ENCODE measurements at regions not wholly inside any gene's neighbourhood (a gene's known extent, or its start where the extent isn't known, plus 50 kb on each side); places are given as distances from the start of the nearest gene placed in this dataset.

DNA sequence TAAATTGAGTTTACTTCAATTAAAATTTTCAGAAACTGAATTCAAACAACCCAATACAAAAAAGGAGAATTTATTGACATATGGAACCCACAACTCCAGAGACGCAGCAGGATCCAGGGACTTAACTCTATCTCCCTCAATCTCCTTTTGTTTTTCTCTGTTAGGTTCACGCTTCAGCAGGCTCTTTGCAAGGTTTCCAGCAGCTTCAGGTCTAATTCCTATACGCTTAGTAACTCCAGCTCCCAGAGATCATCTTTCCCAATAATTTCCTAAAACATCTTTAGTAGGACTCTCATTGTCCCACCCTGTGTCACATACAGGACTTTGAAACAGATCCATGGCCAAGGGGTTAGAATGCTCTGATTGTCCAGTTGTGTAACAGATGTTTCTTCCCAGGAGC lies 175.2 kb downstream of the RMST start:
- Histone ChIP-seq H2BK15ac (ENCODE audit: low read depth, low read length) (no peak overlapping the region), H3K79me2 (ENCODE audit: insufficient read depth, low read length) (no peaks in the 10 kb centered on the region), H2AK5ac (ENCODE audit: insufficient read length, low read length) (no peak overlapping the region), H3K4me1 (ENCODE audit: insufficient read depth, low read length) (peaks cover 3% of the 10 kb centered on the region; the same call in 1 of the 2 replicates), H2BK120ac (ENCODE audit: low read depth, low read length, poor library complexity, severe bottlenecking) (no peak overlapping the region), H2BK12ac (ENCODE audit: insufficient read length, low read depth, low read length) (no peak overlapping the region), H3K9ac (ENCODE audit: extremely low read depth, insufficient read length, low read length) (no peak overlapping the region), H4K91ac (ENCODE audit: insufficient read length, low read depth, low read length) (no peak overlapping the region), H4K8ac (replicated peaks; ENCODE audit: insufficient read length, low read depth, low read length) (no peak overlapping the region), H3K27me3 (ENCODE audit: insufficient read depth, low read length) (no peaks in the 10 kb centered on the region), H2AFZ (ENCODE audit: low read length) (no peak overlapping the region), H3K79me1 (ENCODE audit: insufficient read depth, low read depth, low read length, poor library complexity, severe bottlenecking) (no peaks in the 10 kb centered on the region), H3K4ac (ENCODE audit: low read depth, low read length) (no peak overlapping the region), H3K23ac (ENCODE audit: insufficient read length, low read depth, low read length) (no peak overlapping the region), H3K4me2 (ENCODE audit: insufficient read depth, insufficient read length, low read length) (no peak overlapping the region), H3K9me3 (ENCODE audit: control insufficient read depth, low read depth, low read length) (no peaks in the 10 kb centered on the region), H3K18ac (ENCODE audit: insufficient read length, low read depth, low read length) (no peak overlapping the region), H3T11ph (ENCODE audit: low read length) (no peak overlapping the region), H4K5ac (ENCODE audit: insufficient read length, low read depth, low read length) (no peak overlapping the region), H2BK5ac (ENCODE audit: insufficient read length, low read length) (no peak overlapping the region), H3K23me2 (ENCODE audit: insufficient read length, low read depth, low read length, poor library complexity, severe bottlenecking) (no peaks in the 10 kb centered on the region), H3K56ac (ENCODE audit: insufficient read length, low read depth, low read length) (no peak overlapping the region), H3K27ac (ENCODE audit: insufficient read length, low read depth, low read length) (no peak overlapping the region), H3K14ac (ENCODE audit: insufficient read depth, low read length) (no peak overlapping the region), H2BK20ac (ENCODE audit: low read depth, low read length, poor library complexity, severe bottlenecking) (no peak overlapping the region), H4K20me1 (ENCODE audit: control insufficient read depth, insufficient read depth, insufficient read length) (no peaks in the 10 kb centered on the region)
- Mint-ChIP-seq H3K4me3 (no peak overlapping the region), H3K36me3 (ENCODE audit: insufficient read depth in 1 of 3, low read depth in 3 of 3) (no peaks in the 10 kb centered on the region; a peak in 1 of 7 replicates), H3K9me3 (no peaks in the 10 kb centered on the region; a peak in 1 of 5 replicates), H3K4me1 (peaks cover 10 to 21% of the 10 kb centered on the region in 2 experiments), H3K27me3 (ENCODE audit: low read depth) (no peaks in the 10 kb centered on the region), H3K27ac (no peak overlapping the region; a peak in 1 of 7 replicates)
- TF ChIP-seq, protein P1, sequence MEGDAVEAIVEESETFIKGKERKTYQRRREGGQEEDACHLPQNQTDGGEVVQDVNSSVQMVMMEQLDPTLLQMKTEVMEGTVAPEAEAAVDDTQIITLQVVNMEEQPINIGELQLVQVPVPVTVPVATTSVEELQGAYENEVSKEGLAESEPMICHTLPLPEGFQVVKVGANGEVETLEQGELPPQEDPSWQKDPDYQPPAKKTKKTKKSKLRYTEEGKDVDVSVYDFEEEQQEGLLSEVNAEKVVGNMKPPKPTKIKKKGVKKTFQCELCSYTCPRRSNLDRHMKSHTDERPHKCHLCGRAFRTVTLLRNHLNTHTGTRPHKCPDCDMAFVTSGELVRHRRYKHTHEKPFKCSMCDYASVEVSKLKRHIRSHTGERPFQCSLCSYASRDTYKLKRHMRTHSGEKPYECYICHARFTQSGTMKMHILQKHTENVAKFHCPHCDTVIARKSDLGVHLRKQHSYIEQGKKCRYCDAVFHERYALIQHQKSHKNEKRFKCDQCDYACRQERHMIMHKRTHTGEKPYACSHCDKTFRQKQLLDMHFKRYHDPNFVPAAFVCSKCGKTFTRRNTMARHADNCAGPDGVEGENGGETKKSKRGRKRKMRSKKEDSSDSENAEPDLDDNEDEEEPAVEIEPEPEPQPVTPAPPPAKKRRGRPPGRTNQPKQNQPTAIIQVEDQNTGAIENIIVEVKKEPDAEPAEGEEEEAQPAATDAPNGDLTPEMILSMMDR (conservative IDR thresholded peaks at IDR 0.05): no peak
- DNase-seq: no peak
- WGBS (ENCODE audit: extremely low coverage, insufficient read length, low lambda C conversion rate): no CpG with 5 or more reads among the region's 3 CpGs

All from H9 (cell line).